ENCODE measurements at regions not wholly inside any gene's neighbourhood (a gene's known extent, or its start where the extent isn't known, plus 50 kb on each side); places are given as distances from the start of the nearest gene placed in this dataset.

DNA sequence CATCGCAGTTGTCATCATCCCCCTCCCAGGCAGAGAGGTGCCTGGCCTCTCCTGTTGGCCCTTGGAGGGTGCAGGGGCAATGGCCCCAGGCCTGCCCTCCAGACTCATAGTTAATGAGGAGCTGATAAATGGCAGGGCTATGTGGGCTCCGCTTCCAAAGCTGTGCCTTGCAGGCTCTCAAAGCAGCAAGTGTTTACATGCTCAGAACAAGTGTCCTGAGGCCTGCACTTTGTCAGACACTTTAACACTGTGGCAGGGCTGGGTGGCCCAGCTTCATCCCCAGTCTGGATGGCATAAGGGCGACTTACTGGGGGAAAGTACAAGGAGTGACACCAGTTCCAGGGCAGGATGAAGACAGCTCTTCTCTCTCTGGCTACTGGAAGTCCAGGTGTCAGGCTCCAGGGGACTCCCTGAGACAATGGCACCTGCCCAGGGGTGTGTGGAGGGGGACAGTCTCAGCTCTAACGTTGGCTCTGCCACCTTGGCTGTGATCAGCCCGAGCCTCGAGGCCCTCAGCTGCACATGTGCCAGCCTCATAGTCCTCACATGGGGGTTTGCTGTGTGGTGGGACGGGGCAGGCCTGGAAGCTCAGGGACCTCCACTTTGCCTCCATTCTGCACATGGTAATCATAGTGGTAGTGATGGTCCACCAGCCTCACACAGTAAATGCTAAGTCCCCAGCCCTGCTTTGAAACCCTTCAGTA, 153.4 kb downstream of the BARX1 start:
- TF ChIP-seq, protein P1, sequence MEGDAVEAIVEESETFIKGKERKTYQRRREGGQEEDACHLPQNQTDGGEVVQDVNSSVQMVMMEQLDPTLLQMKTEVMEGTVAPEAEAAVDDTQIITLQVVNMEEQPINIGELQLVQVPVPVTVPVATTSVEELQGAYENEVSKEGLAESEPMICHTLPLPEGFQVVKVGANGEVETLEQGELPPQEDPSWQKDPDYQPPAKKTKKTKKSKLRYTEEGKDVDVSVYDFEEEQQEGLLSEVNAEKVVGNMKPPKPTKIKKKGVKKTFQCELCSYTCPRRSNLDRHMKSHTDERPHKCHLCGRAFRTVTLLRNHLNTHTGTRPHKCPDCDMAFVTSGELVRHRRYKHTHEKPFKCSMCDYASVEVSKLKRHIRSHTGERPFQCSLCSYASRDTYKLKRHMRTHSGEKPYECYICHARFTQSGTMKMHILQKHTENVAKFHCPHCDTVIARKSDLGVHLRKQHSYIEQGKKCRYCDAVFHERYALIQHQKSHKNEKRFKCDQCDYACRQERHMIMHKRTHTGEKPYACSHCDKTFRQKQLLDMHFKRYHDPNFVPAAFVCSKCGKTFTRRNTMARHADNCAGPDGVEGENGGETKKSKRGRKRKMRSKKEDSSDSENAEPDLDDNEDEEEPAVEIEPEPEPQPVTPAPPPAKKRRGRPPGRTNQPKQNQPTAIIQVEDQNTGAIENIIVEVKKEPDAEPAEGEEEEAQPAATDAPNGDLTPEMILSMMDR (IDR thresholded peaks at IDR 0.05; ENCODE audit: low read length, missing control alignments): no peak
- no peak for DNase-seq (ENCODE audit: low read depth)

DNA sequence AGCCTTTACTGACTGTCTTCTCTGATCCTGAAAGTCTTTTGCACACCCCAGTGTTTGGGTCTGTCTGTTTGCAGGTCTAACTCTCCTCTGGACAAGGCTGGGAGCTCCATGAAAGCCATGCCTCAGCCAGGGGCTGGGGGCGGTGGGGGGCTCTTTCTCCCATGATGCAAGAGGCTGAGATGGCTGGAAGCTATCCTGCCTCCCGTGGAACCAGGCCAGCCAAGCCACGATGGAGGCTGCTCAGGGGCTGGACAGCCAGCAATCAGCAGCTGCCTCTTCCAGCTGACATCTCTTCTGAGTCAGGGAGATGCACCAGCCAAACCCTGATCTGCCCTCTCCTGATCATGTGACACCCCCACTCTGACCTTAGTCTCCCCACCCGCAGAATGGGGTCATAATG, 154.0 kb downstream of the BARX1 start:
- TF ChIP-seq, protein P1 (IDR thresholded peaks at IDR 0.05; ENCODE audit: low read length, missing control alignments): no peak
- H3K4me3 ChIP-seq (replicated peaks; ENCODE audit: low read depth, low read length): no peak overlapping the region
- no peak for DNase-seq (ENCODE audit: low read depth)

More for the DNA sequence above, 153.4 kb downstream of the BARX1 start:
- H3K4me3 ChIP-seq (replicated peaks; ENCODE audit: low read depth, low read length): no peak overlapping the region

DNA sequence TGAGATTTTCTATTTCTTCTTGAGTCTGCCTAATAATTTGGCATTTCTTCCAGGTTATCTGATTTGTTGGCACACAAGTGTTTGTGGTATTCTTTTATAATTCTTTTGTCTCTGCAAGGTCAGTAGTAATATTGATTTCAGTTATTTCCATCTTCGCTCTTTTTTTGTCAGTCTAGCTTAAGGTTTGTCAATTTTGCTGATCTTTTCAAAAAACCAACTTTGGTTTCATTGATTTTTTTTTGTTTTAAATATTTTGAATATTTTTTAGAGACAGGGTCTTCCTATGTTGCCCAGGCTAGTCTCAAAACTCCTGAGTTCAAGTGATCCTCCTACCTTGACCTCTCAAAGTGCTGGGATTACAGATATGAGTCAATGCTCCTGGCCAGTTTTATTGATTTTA, 162.8 kb downstream of the BARX1 start:
- TF ChIP-seq, protein P1 (IDR thresholded peaks at IDR 0.05; ENCODE audit: low read length, missing control alignments): no peak
- DNase-seq (ENCODE audit: low read depth): no peak

DNA sequence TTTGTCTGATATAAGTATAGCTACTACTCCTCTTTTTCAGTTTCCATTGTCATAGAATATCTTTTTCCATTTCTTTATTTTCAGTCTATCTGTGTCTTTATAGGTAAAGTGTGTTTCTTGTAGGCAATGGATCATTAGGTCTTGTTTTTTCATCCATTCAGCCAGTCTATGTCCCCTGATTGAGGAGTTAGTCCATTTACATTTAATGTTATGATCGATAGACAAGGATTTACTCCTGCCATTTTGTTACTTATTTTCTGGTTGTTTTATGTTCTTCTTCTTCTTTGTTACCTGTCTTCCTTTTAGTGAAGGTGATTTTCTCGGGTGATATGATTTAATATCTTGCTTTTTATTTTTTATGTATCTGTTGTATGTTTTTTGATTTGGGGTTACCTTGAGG, 169.0 kb downstream of the BARX1 start:
- TF ChIP-seq, protein P1 (IDR thresholded peaks at IDR 0.05; ENCODE audit: low read length, missing control alignments): no peak
- DNase-seq (ENCODE audit: low read depth): no peak
- H3K4me3 ChIP-seq (replicated peaks; ENCODE audit: low read depth, low read length): no peak overlapping the region

More for the DNA sequence above, 162.8 kb downstream of the BARX1 start:
- H3K4me3 ChIP-seq (replicated peaks; ENCODE audit: low read depth, low read length): no peak overlapping the region

DNA sequence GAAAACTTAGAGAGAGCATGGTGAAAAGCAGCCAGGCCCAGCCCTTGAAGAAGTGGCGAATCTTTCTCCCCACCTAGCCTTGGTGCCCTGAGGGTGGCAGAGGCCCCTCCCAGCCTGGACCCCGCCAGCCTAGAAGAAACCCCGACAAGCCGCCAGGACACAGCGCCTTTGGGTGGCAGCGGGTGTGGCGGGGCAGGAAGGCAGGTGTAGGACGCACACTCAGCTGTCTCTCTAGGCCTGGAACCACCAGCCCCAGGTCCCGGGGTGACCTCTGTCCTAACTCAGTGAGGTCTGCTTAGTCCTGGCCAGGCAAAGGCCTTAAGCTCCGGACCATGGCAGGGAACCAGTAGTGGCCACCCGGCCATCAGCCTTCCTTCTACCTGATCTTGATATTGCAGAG, 178.3 kb downstream of the BARX1 start:
- TF ChIP-seq, protein P1 (IDR thresholded peaks at IDR 0.05; ENCODE audit: low read length, missing control alignments): no peak
- no peak for DNase-seq (ENCODE audit: low read depth)
- no peak overlapping the region for H3K4me3 ChIP-seq (replicated peaks; ENCODE audit: low read depth, low read length)

DNA sequence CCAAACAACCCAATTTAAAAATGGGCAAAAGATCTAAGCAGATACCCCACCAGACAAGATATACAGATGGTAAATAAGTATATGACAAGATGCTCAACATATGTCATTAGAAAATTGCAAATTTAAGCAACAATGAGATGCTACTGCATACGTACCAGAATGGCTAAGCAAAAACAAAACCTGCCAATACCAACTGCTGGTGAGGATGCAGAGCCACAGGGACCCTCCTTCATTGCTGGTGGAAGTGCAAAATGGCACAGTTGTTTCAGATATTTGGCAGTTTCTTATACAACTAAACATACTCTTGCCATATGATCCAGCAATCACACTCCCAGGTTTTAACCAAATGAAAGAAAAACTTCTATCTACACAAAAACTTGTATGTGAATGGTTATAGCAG, 178.9 kb downstream of the BARX1 start:
- no peak overlapping the region for H3K4me3 ChIP-seq (replicated peaks; ENCODE audit: low read depth, low read length)
- no peak for DNase-seq (ENCODE audit: low read depth)
- TF ChIP-seq, protein P1 (IDR thresholded peaks at IDR 0.05; ENCODE audit: low read length, missing control alignments): no peak
